NCI-H2171 (cell line): ENCODE measurements at regions not wholly inside any gene's neighbourhood (a gene's known extent, or its start where the extent isn't known, plus 50 kb on each side); places are given as distances from the start of the nearest gene placed in this dataset.

Experiments
- DNase-seq: peaks from one replicate; lab custom pipeline; 2025; lab: John Stamatoyannopoulos, UW

GRCh38 chrX:130974323-130974722 lies 71.3 kb upstream of the ENOX2 start:
- no peak for DNase-seq

GRCh38 chrX:130975947-130976346 lies 72.9 kb upstream of the ENOX2 start:
- no peak for DNase-seq

- no peak for DNase-seq
These were observed 76.3 kb upstream of the ARHGAP36 start for GRCh38 chrX:130981836-130982235.

GRCh38 chrX:130984782-130985181 lies 73.4 kb upstream of the ARHGAP36 start:
- DNase-seq, result no peak

GRCh38 chrX:130987241-130987640 lies 70.9 kb upstream of the ARHGAP36 start:
- no peak for DNase-seq

GRCh38 chrX:130990723-130991122 lies 67.4 kb upstream of the ARHGAP36 start:
- no peak for DNase-seq

GRCh38 chrX:130994671-130995070 lies 63.5 kb upstream of the ARHGAP36 start:
- peak; percentile 2 for DNase-seq

GRCh38 chrX:130995439-130995838 lies 62.7 kb upstream of the ARHGAP36 start:
- DNase-seq, result no peak

GRCh38 chrX:130997314-130997713 lies 60.8 kb upstream of the ARHGAP36 start:
- no peak for DNase-seq

GRCh38 chrX:130999360-130999759 lies 58.8 kb upstream of the ARHGAP36 start:
- no peak for DNase-seq
